Gastrocnemius medialis (tissue), 4 donors: ENCODE measurements at regions not wholly inside any gene's neighbourhood (a gene's known extent, or its start where the extent isn't known, plus 50 kb on each side); places are given as distances from the start of the nearest gene placed in this dataset.

ENCODE experiments used
- POLR2A ChIP-seq, 2 donors: fragments of 450-650 bp; IDR thresholded peaks; one replicate each; pipeline ENCODE4 v1.6.1; 2017; ENCODE audit warnings: antibody characterized with exemption in 2 of 2, mild to moderate bottlenecking in 2 of 2, moderate library complexity in 2 of 2
- TF ChIP-seq, protein P1 (sequence below), 5 experiments: fragments of 450-650 bp in 3 of 5; fragments of 200-600 bp in 2 of 5; sonication (generic) in 2 of 5; IDR thresholded peaks in 4 of 5; conservative IDR thresholded peaks in 1 of 5; 1 replicate in 4 of 5; 2 replicates in 1 of 5; pipeline ENCODE4 v1.5.1; 2016 to 2019; ENCODE audit warnings: antibody characterized with exemption in 5 of 5, mild to moderate bottlenecking in 3 of 5, moderate library complexity in 3 of 5

DNA sequence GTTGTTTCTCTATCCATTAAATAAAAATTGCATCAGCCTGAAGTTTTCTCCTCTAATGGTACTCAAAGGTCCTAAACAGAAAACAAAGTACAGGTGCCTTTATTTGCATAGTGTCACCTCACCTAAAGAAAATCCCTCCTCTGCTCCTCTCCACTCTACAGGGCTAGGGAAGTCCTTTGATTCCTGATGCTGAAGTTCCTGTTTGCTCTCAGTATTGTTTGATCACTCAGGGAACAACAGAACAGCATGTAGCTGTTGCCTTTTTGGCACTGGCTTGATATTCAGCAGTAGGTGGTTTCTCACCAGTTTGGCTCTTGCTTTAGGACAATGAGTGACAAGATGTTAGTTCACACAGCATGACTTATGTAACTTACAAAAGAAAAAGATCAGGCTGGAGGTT lies 156.2 kb upstream of the SLC7A11 start:
- TF ChIP-seq, protein P1, sequence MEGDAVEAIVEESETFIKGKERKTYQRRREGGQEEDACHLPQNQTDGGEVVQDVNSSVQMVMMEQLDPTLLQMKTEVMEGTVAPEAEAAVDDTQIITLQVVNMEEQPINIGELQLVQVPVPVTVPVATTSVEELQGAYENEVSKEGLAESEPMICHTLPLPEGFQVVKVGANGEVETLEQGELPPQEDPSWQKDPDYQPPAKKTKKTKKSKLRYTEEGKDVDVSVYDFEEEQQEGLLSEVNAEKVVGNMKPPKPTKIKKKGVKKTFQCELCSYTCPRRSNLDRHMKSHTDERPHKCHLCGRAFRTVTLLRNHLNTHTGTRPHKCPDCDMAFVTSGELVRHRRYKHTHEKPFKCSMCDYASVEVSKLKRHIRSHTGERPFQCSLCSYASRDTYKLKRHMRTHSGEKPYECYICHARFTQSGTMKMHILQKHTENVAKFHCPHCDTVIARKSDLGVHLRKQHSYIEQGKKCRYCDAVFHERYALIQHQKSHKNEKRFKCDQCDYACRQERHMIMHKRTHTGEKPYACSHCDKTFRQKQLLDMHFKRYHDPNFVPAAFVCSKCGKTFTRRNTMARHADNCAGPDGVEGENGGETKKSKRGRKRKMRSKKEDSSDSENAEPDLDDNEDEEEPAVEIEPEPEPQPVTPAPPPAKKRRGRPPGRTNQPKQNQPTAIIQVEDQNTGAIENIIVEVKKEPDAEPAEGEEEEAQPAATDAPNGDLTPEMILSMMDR (IDR thresholded peaks at IDR 0.05 in 4 of 5, conservative IDR thresholded peaks at IDR 0.05 in 1 of 5): no peak
- TF ChIP-seq POLR2A (IDR thresholded peaks at IDR 0.05): no peak
